ENCODE measurements at regions not wholly inside any gene's neighbourhood (a gene's known extent, or its start where the extent isn't known, plus 50 kb on each side); places are given as distances from the start of the nearest gene placed in this dataset.

- Histone ChIP-seq H3K9ac (no peak overlapping the region), H3K9me3 (ENCODE audit: low read depth) (no peaks in the 10 kb centered on the region), H3K79me2 (ENCODE audit: low read depth) (no peaks in the 10 kb centered on the region), H3K4me2 (no peak overlapping the region), H3F3A (ENCODE audit: low read depth) (no peaks in the 10 kb centered on the region), H2AFZ (replicated peaks) (no peak overlapping the region), H3K36me3 (no peaks in the 10 kb centered on the region), H3K4me1 (no peaks in the 10 kb centered on the region), H4K20me1 (ENCODE audit: low read depth) (no peaks in the 10 kb centered on the region), H3K4me3 (no peak overlapping the region), H3K27me3 (no peaks in the 10 kb centered on the region), H3K27ac (no peak overlapping the region)
- no peak for DNase-seq (ENCODE audit: low spot score)
- no peak for TF ChIP-seq EZH2phosphoT487 (IDR thresholded peaks at IDR 0.05)
- TF ChIP-seq, protein P1, sequence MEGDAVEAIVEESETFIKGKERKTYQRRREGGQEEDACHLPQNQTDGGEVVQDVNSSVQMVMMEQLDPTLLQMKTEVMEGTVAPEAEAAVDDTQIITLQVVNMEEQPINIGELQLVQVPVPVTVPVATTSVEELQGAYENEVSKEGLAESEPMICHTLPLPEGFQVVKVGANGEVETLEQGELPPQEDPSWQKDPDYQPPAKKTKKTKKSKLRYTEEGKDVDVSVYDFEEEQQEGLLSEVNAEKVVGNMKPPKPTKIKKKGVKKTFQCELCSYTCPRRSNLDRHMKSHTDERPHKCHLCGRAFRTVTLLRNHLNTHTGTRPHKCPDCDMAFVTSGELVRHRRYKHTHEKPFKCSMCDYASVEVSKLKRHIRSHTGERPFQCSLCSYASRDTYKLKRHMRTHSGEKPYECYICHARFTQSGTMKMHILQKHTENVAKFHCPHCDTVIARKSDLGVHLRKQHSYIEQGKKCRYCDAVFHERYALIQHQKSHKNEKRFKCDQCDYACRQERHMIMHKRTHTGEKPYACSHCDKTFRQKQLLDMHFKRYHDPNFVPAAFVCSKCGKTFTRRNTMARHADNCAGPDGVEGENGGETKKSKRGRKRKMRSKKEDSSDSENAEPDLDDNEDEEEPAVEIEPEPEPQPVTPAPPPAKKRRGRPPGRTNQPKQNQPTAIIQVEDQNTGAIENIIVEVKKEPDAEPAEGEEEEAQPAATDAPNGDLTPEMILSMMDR (IDR thresholded peaks at IDR 0.05): no peak
- no peak for TF ChIP-seq EZH2 (IDR thresholded peaks at IDR 0.05)
- Mint-ChIP-seq H3K9me3 (peaks cover 10% of the 10 kb centered on the region), H3K36me3 (no peaks in the 10 kb centered on the region), H3K4me3 (no peak overlapping the region), H3K27me3 (ENCODE audit: insufficient read depth, low read depth) (peaks cover 3% of the 10 kb centered on the region), H3K4me1 (peaks cover 3% of the 10 kb centered on the region), H3K27ac (no peak overlapping the region)
Measured at GRCh38 chr2:223486751-223487150, 115.4 kb downstream of the SCG2 start.

GRCh38 chr2:223487214-223487846 lies 114.8 kb downstream of the SCG2 start:
- H3K4me1 ChIP-seq: no peaks in the 10 kb centered on the region
- no peaks in the 10 kb centered on the region for H3F3A ChIP-seq (ENCODE audit: low read depth)
- H3K27me3 ChIP-seq: no peaks in the 10 kb centered on the region
- no peak overlapping the region for H3K27ac Mint-ChIP-seq
- no peaks in the 10 kb centered on the region for H3K36me3 ChIP-seq
- no peak for DNase-seq (ENCODE audit: low spot score)
- H3K4me1 Mint-ChIP-seq: peaks cover 3% of the 10 kb centered on the region
- no peaks in the 10 kb centered on the region for H4K20me1 ChIP-seq (ENCODE audit: low read depth)
- no peak overlapping the region for H3K4me2 ChIP-seq
- H3K4me3 Mint-ChIP-seq: no peak overlapping the region
- no peak overlapping the region for H3K27ac ChIP-seq
- H3K79me2 ChIP-seq (ENCODE audit: low read depth): no peaks in the 10 kb centered on the region
- no peak overlapping the region for H3K9ac ChIP-seq
- H3K36me3 Mint-ChIP-seq: no peaks in the 10 kb centered on the region
- no peaks in the 10 kb centered on the region for H3K9me3 ChIP-seq (ENCODE audit: low read depth)
- no peak overlapping the region for H3K4me3 ChIP-seq
- TF ChIP-seq EZH2phosphoT487 (IDR thresholded peaks at IDR 0.05) (no peak), EZH2 (IDR thresholded peaks at IDR 0.05) (no peak)
- TF ChIP-seq, protein P1 (IDR thresholded peaks at IDR 0.05): no peak
- no peak overlapping the region for H2AFZ ChIP-seq (replicated peaks)
- H3K27me3 Mint-ChIP-seq (ENCODE audit: insufficient read depth, low read depth): peaks cover 3% of the 10 kb centered on the region
- H3K9me3 Mint-ChIP-seq: peaks cover 13% of the 10 kb centered on the region

- no peaks in the 10 kb centered on the region for H3F3A ChIP-seq (ENCODE audit: low read depth)
- Mint-ChIP-seq H3K9me3 (peaks cover 11% of the 10 kb centered on the region), H3K36me3 (no peaks in the 10 kb centered on the region), H3K4me3 (no peak overlapping the region), H3K27me3 (ENCODE audit: insufficient read depth, low read depth) (peaks cover 2% of the 10 kb centered on the region), H3K4me1 (peaks cover 3% of the 10 kb centered on the region), H3K27ac (no peak overlapping the region)
- H4K20me1 ChIP-seq (ENCODE audit: low read depth): no peaks in the 10 kb centered on the region
- H3K79me2 ChIP-seq (ENCODE audit: low read depth): no peaks in the 10 kb centered on the region
- no peaks in the 10 kb centered on the region for H3K9me3 ChIP-seq (ENCODE audit: low read depth)
- H3K36me3 ChIP-seq: no peaks in the 10 kb centered on the region
- no peak for TF ChIP-seq EZH2phosphoT487 (IDR thresholded peaks at IDR 0.05)
- TF ChIP-seq EZH2 (IDR thresholded peaks at IDR 0.05): no peak
- TF ChIP-seq, protein P1 (IDR thresholded peaks at IDR 0.05): no peak
- H3K4me2 ChIP-seq: no peak overlapping the region
- DNase-seq (ENCODE audit: low spot score): no peak
- no peaks in the 10 kb centered on the region for H3K4me1 ChIP-seq
- H3K4me3 ChIP-seq: no peak overlapping the region
- H3K27me3 ChIP-seq: no peaks in the 10 kb centered on the region
- no peak overlapping the region for H2AFZ ChIP-seq (replicated peaks)
- no peak overlapping the region for H3K9ac ChIP-seq
- H3K27ac ChIP-seq: no peak overlapping the region
Measured at GRCh38 chr2:223488814-223489213, 113.3 kb downstream of the SCG2 start.

Measured in neural progenitor cell (in vitro differentiated cells).